ENCODE measurements at regions not wholly inside any gene's neighbourhood (a gene's known extent, or its start where the extent isn't known, plus 50 kb on each side); places are given as distances from the start of the nearest gene placed in this dataset.

- Histone ChIP-seq H3K4me1 (no peaks in the 10 kb centered on the region), H3K27me3 (no peaks in the 10 kb centered on the region), H3K27ac (no peak overlapping the region), H3K36me3 (no peaks in the 10 kb centered on the region), H3K9me3 (no peaks in the 10 kb centered on the region), H3K4me3 (no peak overlapping the region)
- DNase-seq (no peak), ATAC-seq (no peak)
- TF ChIP-seq CTCF (IDR thresholded peaks at IDR 0.05) = no peak
- TF ChIP-seq POLR2A (IDR thresholded peaks at IDR 0.05) = no peak
- 23% methylated on average over 2 of the region's 2 CpGs for WGBS (ENCODE audit: insufficient coverage, low coverage, low lambda C conversion rate, missing lambda C conversion rate)
- intact Hi-C loops (cut with DNase I) = no loop called here
Measured at GRCh38 chr12:91622981-91623380, 440.4 kb upstream of the DCN start.

GRCh38 chr12:91622037-91622436 is 439.4 kb upstream of the DCN start:
- Histone ChIP-seq H3K27me3 (no peaks in the 10 kb centered on the region), H3K4me3 (no peak overlapping the region), H3K9me3 (no peaks in the 10 kb centered on the region), H3K27ac (no peak overlapping the region), H3K36me3 (no peaks in the 10 kb centered on the region), H3K4me1 (no peaks in the 10 kb centered on the region)
- intact Hi-C loops (cut with DNase I) = no loop called here
- TF ChIP-seq POLR2A (IDR thresholded peaks at IDR 0.05) (no peak), CTCF (IDR thresholded peaks at IDR 0.05) (no peak)
- WGBS (ENCODE audit: insufficient coverage, low coverage, low lambda C conversion rate, missing lambda C conversion rate) = 41% methylated on average over 2 of the region's 2 CpGs
- ATAC-seq (no peak), DNase-seq (no peak)

- Histone ChIP-seq H3K27ac (no peak overlapping the region), H3K36me3 (no peaks in the 10 kb centered on the region), H3K27me3 (no peaks in the 10 kb centered on the region), H3K9me3 (no peaks in the 10 kb centered on the region), H3K4me3 (no peak overlapping the region), H3K4me1 (no peaks in the 10 kb centered on the region)
- intact Hi-C loops (cut with DNase I) = no loop called here
- ATAC-seq (no peak), DNase-seq (no peak)
- TF ChIP-seq CTCF (IDR thresholded peaks at IDR 0.05) (no peak), POLR2A (IDR thresholded peaks at IDR 0.05) (no peak)
- 64% methylated on average over 8 of the region's 9 CpGs for WGBS (ENCODE audit: insufficient coverage, low coverage, low lambda C conversion rate, missing lambda C conversion rate)
Measured at GRCh38 chr12:91620992-91621391, 438.4 kb upstream of the DCN start.

DNA sequence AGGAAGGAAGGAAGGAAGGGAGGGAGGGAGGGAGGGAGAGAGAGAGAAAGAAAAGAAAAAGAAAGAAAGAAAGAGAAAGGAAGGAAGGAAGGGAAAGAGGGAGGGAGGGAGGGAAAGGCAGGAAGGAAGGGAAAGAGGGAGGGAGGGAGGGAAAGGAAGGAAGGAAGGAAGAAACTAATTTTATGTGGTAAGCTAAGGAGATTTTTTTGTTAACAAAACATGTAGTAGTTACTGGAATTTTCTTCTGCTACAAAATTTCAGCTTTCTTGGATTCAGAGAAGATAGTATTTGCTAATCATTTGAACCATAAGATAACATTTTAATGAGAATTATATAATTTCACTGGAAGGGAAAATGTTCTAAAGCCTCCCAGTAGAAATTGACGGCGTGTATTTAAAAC is 437.8 kb upstream of the DCN start:
- H3K27ac ChIP-seq = no peak overlapping the region
- ATAC-seq (no peak), DNase-seq (no peak)
- no peak overlapping the region for H3K4me3 ChIP-seq
- no peak for TF ChIP-seq CTCF (IDR thresholded peaks at IDR 0.05)
- TF ChIP-seq POLR2A (IDR thresholded peaks at IDR 0.05) = no peak
- H3K27me3 ChIP-seq = no peaks in the 10 kb centered on the region
- no peaks in the 10 kb centered on the region for H3K4me1 ChIP-seq
- 70% methylated on average over 2 of the region's 2 CpGs for WGBS (ENCODE audit: insufficient coverage, low coverage, low lambda C conversion rate, missing lambda C conversion rate)
- intact Hi-C loops (cut with DNase I) = no loop called here
- no peaks in the 10 kb centered on the region for H3K36me3 ChIP-seq
- no peaks in the 10 kb centered on the region for H3K9me3 ChIP-seq

GRCh38 chr12:91618281-91618680 is 435.7 kb upstream of the DCN start:
- H3K4me1 ChIP-seq = no peaks in the 10 kb centered on the region
- no peak for TF ChIP-seq POLR2A (IDR thresholded peaks at IDR 0.05)
- no peak for ATAC-seq

More at GRCh38 chr12:91618281-91618680, 435.7 kb upstream of the DCN start:
- intact Hi-C loops (cut with DNase I) = no loop called here
- Histone ChIP-seq H3K9me3 (no peaks in the 10 kb centered on the region), H3K27me3 (no peaks in the 10 kb centered on the region), H3K27ac (no peak overlapping the region), H3K4me3 (no peak overlapping the region), H3K36me3 (no peaks in the 10 kb centered on the region)
- no peak for DNase-seq
- WGBS (ENCODE audit: insufficient coverage, low coverage, low lambda C conversion rate, missing lambda C conversion rate) = 71% methylated on average over 2 of the region's 2 CpGs

All from right lobe of liver (tissue), 6 donors.